ENCODE measurements at regions not wholly inside any gene's neighbourhood (a gene's known extent, or its start where the extent isn't known, plus 50 kb on each side); places are given as distances from the start of the nearest gene placed in this dataset.

GRCh38 chr2:11056614-11057013, 98.7 kb upstream of the SLC66A3 start:
- Histone ChIP-seq H4K91ac (replicated peaks; ENCODE audit: insufficient read length, low read length) (no peak overlapping the region), H2BK5ac (ENCODE audit: low read depth, low read length) (no peak overlapping the region), H3K18ac (ENCODE audit: extremely low read depth, low read length) (no peak overlapping the region), H2BK12ac (ENCODE audit: low read depth, low read length) (no peak overlapping the region), H2BK20ac (ENCODE audit: low read length) (no peak overlapping the region), H2BK120ac (replicated peaks; ENCODE audit: low read depth, low read length) (no peak overlapping the region), H2BK15ac (ENCODE audit: low read length) (no peak overlapping the region), H3K4me1 (replicated peaks in 1 of 4; ENCODE audit: control insufficient read depth in 3 of 4, insufficient read depth in 4 of 4, low read length in 3 of 4) (no peaks in the 10 kb centered on the region), H3K14ac (ENCODE audit: insufficient read length) (no peak overlapping the region), H3K9ac (replicated peaks in 1 of 4; ENCODE audit: extremely low read depth in 1 of 4, low read depth in 3 of 4, low read length in 3 of 4) (no peak overlapping the region), H3K79me2 (ENCODE audit: control insufficient read depth in 1 of 2, insufficient read depth in 2 of 2, low read length in 2 of 2) (no peaks in the 10 kb centered on the region), H3K79me1 (ENCODE audit: low read depth, low read length) (no peaks in the 10 kb centered on the region), H2AFZ (ENCODE audit: low read length) (no peak overlapping the region), H3K23ac (ENCODE audit: insufficient read length) (no peak overlapping the region), H3K56ac (replicated peaks; ENCODE audit: insufficient read length, low read depth, low read length) (no peak overlapping the region), H3K9me3 (ENCODE audit: insufficient read depth in 2 of 2, low read depth in 1 of 2, low read length in 1 of 2) (no peaks in the 10 kb centered on the region), H4K8ac (ENCODE audit: extremely low read depth, insufficient read depth, low read length) (no peak overlapping the region), H4K5ac (ENCODE audit: insufficient read length, low read depth, low read length) (no peak overlapping the region), H3K27ac (ENCODE audit: low read depth, low read length) (no peak overlapping the region), H3K4me3 (ENCODE audit: extremely low read depth in 1 of 4, insufficient read depth in 2 of 4, low read depth in 3 of 4, low read length in 4 of 4) (no peak overlapping the region), H3K4me2 (ENCODE audit: insufficient read depth in 1 of 2, low read depth in 2 of 2, low read length in 2 of 2) (no peak overlapping the region), H3K27me3 (replicated peaks in 1 of 4; ENCODE audit: control insufficient read depth in 3 of 4, extremely low read depth in 1 of 4, insufficient read depth in 3 of 4, low read length in 3 of 4) (no peaks in the 10 kb centered on the region), H3K23me2 (ENCODE audit: low read depth, low read length) (no peaks in the 10 kb centered on the region), H3K4ac (replicated peaks; ENCODE audit: insufficient read length, low read depth, low read length) (no peak overlapping the region), H2AK5ac (ENCODE audit: low read depth, low read length) (no peak overlapping the region), H3K36me3 (ENCODE audit: control insufficient read depth in 2 of 4, insufficient read depth in 4 of 4, low read length in 3 of 4) (no peaks in the 10 kb centered on the region), H4K20me1 (replicated peaks in 1 of 2; ENCODE audit: control insufficient read depth in 1 of 2, insufficient read depth in 2 of 2, low read length in 2 of 2) (no peaks in the 10 kb centered on the region)
- DNase-seq (ENCODE audit: low read depth in 1 of 2, low spot score in 2 of 2) (no peak), FAIRE-seq (no peak)
- no peak for TF ChIP-seq KDM4A (IDR thresholded peaks at IDR 0.05; ENCODE audit: low read depth, low read length, severe bottlenecking)
- no peak for TF ChIP-seq TCF12 (IDR thresholded peaks at IDR 0.05; ENCODE audit: low read depth, low read length)
- 88% methylated on average over 6 of the region's 6 CpGs; no CpG with 5 or more reads in 1 of the 2 experiments for WGBS, 2 experiments (ENCODE audit: extremely low coverage in 1 of 2, insufficient coverage in 1 of 2, insufficient read length in 1 of 2, insufficient replicate concordance in 2 of 2, low coverage in 1 of 2, low lambda C conversion rate in 2 of 2, missing lambda C conversion rate in 1 of 2)
- ChIA-PET POLR2A (ENCODE audit: partially characterized antibody) (interaction anchor here (0.8 to 1.1 kb wide), 2 partner anchors 10 to 13 kb away, joined by 3 read pairs; no protein-coding TSS in a partner anchor), CTCF (ENCODE audit: partially characterized antibody) (interaction anchor here (0.8 to 3.0 kb wide), 9 partner anchors 11 to 224 kb away, joined by 3 to 11 read pairs (median 4); no protein-coding TSS in a partner anchor)

All from H1 (cell line).